A673 (cell line): ENCODE measurements at regions not wholly inside any gene's neighbourhood (a gene's known extent, or its start where the extent isn't known, plus 50 kb on each side); places are given as distances from the start of the nearest gene placed in this dataset.

Source experiments
- BruUV-seq: library from RNA; stranded (reverse); fragments of 400-500 nt; replicated peaks from 2 replicates; lab custom pipeline; 2021; lab: Mats Ljungman, UMichigan
- CTCF ChIA-PET: fragments of 300-600 bp; sonication (Branson Sonifier 250); formaldehyde crosslinking; loops from one replicate; lab custom pipeline; 2022; ENCODE audit warnings: antibody characterized with exemption; lab: Charles Lee
- POLR2A ChIA-PET: fragments of 300-600 bp; sonication (Branson Sonifier 250); formaldehyde crosslinking; loops from one replicate; lab custom pipeline; 2022; ENCODE audit warnings: antibody characterized with exemption; ENCODE audit not compliant: low non-redundant PET; lab: Charles Lee
- DNase-seq: peaks from one replicate; pipeline ENCODE4 v3.0.0-alpha.2; 2015; ENCODE audit warnings: low spot score
- H3K27ac ChIP-seq: fragments of 200-600 bp; sonication (generic); 2 replicates; pipeline ENCODE4 v1.5.1; 2016; ENCODE audit warnings: mixed run types, low read depth, mild to moderate bottlenecking, mixed read lengths, antibody characterized with exemption, low read length; ENCODE audit not compliant: poor library complexity, severe bottlenecking
- H3K27me3 ChIP-seq: fragments of 200-600 bp; sonication (generic); replicated peaks from 2 replicates; pipeline ENCODE4 v1.6.1; 2017; ENCODE audit warnings: mixed run types, low read depth, mild to moderate bottlenecking, mixed read lengths, antibody characterized with exemption, low read length; ENCODE audit not compliant: insufficient read depth, poor library complexity
- H3K36me3 ChIP-seq: fragments of 200-600 bp; sonication (generic); 2 replicates; pipeline ENCODE4 v1.6.1; 2016; ENCODE audit warnings: mixed run types, mild to moderate bottlenecking, mixed read lengths, antibody characterized with exemption, low read length; ENCODE audit not compliant: insufficient read depth, poor library complexity, severe bottlenecking
- H3K4me1 ChIP-seq: fragments of 200-600 bp; sonication (generic); 2 replicates; pipeline ENCODE4 v1.6.1; 2017; ENCODE audit warnings: mixed run types, mild to moderate bottlenecking, mixed read lengths, antibody characterized with exemption, low read length; ENCODE audit not compliant: insufficient read depth, poor library complexity, severe bottlenecking
- H3K4me3 ChIP-seq: fragments of 200-600 bp; sonication (generic); 2 replicates; pipeline ENCODE4 v1.5.1; 2016; ENCODE audit warnings: low read depth, mixed run types, mild to moderate bottlenecking, mixed read lengths, low read length; ENCODE audit not compliant: poor library complexity, severe bottlenecking
- H3K9me3 ChIP-seq: fragments of 200-600 bp; sonication (generic); 2 replicates; pipeline ENCODE4 v1.6.1; 2016; ENCODE audit warnings: mixed run types, low read depth, mild to moderate bottlenecking, mixed read lengths, antibody characterized with exemption, low read length; ENCODE audit not compliant: poor library complexity, severe bottlenecking
- CTCF ChIP-seq: fragments of 300-800, 200-600 bp; sonication (generic); conservative IDR thresholded peaks from 2 replicates; pipeline ENCODE4 v1.5.1; 2017; ENCODE audit warnings: low read depth, mild to moderate bottlenecking, antibody characterized with exemption, low read length, moderate library complexity, mixed read lengths
- EZH2 ChIP-seq: fragments of 200-600 bp; sonication (generic); IDR thresholded peaks from 2 replicates; pipeline ENCODE4 v1.6.1; 2017; ENCODE audit warnings: borderline replicate concordance, low read depth, mild to moderate bottlenecking, mixed read lengths, antibody characterized with exemption, low read length; ENCODE audit not compliant: poor library complexity, severe bottlenecking
- intact Hi-C: fragments of 100-400 bp; cut with micrococcal nuclease; formaldehyde crosslinking; loops from one replicate; pipeline ENCODE4 v1.10.0; 2022; ENCODE audit not compliant: unreplicated experiment

GRCh38 chr5:27267209-27267824 is 228.9 kb upstream of the CDH9 start:
- CTCF ChIA-PET = no interaction called here
- Histone ChIP-seq H3K36me3 (no peaks in the 10 kb centered on the region), H3K4me3 (no peak overlapping the region), H3K4me1 (no peaks in the 10 kb centered on the region), H3K27ac (no peak overlapping the region), H3K9me3 (peaks cover 14% of the 10 kb centered on the region), H3K27me3 (no peaks in the 10 kb centered on the region)
- POLR2A ChIA-PET = no interaction called here
- no peak for DNase-seq
- intact Hi-C loops = no loop called here
- TF ChIP-seq EZH2 (no peak), CTCF (no peak)
- BruUV-seq = no TSS peak

GRCh38 chr5:27266184-27266583 is 227.8 kb upstream of the CDH9 start:
- POLR2A ChIA-PET = no interaction called here
- no peak for DNase-seq
- TF ChIP-seq EZH2 (no peak), CTCF (no peak)

GRCh38 chr5:27257696-27258095 is 219.3 kb upstream of the CDH9 start:
- no peaks in the 10 kb centered on the region for H3K27me3 ChIP-seq
- no peak overlapping the region for H3K27ac ChIP-seq
- no peak overlapping the region for H3K4me3 ChIP-seq
- intact Hi-C loops = no loop called here
- no peaks in the 10 kb centered on the region for H3K36me3 ChIP-seq
- TF ChIP-seq CTCF (no peak), EZH2 (no peak)
- H3K9me3 ChIP-seq = no peaks in the 10 kb centered on the region
- DNase-seq = no peak
- no TSS peak for BruUV-seq
- CTCF ChIA-PET = no interaction called here
- no peaks in the 10 kb centered on the region for H3K4me1 ChIP-seq
- POLR2A ChIA-PET = no interaction called here

More at GRCh38 chr5:27266184-27266583, 227.8 kb upstream of the CDH9 start:
- intact Hi-C loops = no loop called here
- CTCF ChIA-PET = no interaction called here
- no TSS peak for BruUV-seq
- peaks cover 14% of the 10 kb centered on the region for H3K9me3 ChIP-seq
- H3K4me3 ChIP-seq = no peak overlapping the region
- no peaks in the 10 kb centered on the region for H3K4me1 ChIP-seq
- no peak overlapping the region for H3K27ac ChIP-seq
- no peaks in the 10 kb centered on the region for H3K27me3 ChIP-seq
- H3K36me3 ChIP-seq = no peaks in the 10 kb centered on the region
